ENCODE measurements at regions not wholly inside any gene's neighbourhood (a gene's known extent, or its start where the extent isn't known, plus 50 kb on each side); places are given as distances from the start of the nearest gene placed in this dataset.

GRCh38 chr18:54772056-54772455 lies 56.2 kb upstream of the RAB27B start:
- DNase-seq: no peak

GRCh38 chr18:54774423-54774822 lies 53.9 kb upstream of the RAB27B start:
- DNase-seq: no peak

- DNase-seq: no peak
These were observed 53.2 kb upstream of the RAB27B start for GRCh38 chr18:54774981-54775665.

GRCh38 chr18:54775686-54776085 lies 52.6 kb upstream of the RAB27B start:
- no peak for DNase-seq

- DNase-seq: no peak
These were observed 51.8 kb upstream of the RAB27B start for GRCh38 chr18:54776282-54776977.

GRCh38 chr18:54777118-54777791 lies 51.0 kb upstream of the RAB27B start:
- no peak for DNase-seq

GRCh38 chr18:54777989-54778388 lies 50.3 kb upstream of the RAB27B start:
- no peak for DNase-seq

Data from NK-92 treated with Interleukin-12 subunit alpha and Interleukin-12 subunit beta, amount 100 ng/mL, for 24 hours (cell line).